ENCODE measurements at regions not wholly inside any gene's neighbourhood (a gene's known extent, or its start where the extent isn't known, plus 50 kb on each side); places are given as distances from the start of the nearest gene placed in this dataset.

DNA sequence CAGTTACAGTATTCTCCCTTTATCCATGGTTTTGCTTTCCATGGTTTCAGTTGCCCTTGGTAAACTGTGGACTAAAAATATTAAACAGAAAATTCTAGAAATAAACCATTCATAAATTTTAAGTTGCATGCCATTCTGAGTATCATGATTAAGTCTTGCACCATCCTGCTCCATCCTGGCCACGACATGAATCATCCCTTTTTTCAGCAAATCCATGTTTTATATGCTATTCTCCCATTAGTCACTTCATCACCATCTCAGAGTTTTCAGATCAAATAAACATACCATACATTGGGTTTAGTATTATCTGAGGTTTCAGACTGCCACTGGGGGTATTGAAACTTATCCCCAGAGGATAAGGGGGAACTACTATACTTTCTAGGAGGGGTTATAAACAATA lies 234.4 kb upstream of the ATP10B start:
- no peak for DNase-seq
- Mint-ChIP-seq H3K9me3 (no peaks in the 10 kb centered on the region), H3K27ac (no peak overlapping the region), H3K4me3 (no peak overlapping the region), H3K27me3 (no peaks in the 10 kb centered on the region), H3K4me1 (no peaks in the 10 kb centered on the region)
- ATAC-seq = no peak

DNA sequence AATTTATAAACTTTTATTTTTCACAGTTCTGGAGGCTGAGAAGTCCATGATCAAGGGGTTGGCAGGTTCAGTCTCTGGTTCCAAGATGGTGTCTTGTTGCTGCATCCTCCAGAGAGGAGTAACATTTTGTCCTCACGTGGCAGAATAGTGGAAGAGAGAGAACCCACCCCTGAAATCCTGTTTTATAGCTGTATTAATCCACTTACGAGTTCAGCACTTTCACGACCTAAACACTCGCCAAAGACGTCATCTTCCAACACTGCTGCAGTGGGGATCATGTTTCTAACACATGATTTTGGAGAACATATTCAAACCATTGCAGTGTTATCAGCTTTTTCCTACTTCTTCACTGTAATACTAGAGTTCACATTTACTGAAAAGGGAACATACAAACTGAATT lies 233.0 kb upstream of the ATP10B start:
- Mint-ChIP-seq H3K9me3 (no peaks in the 10 kb centered on the region), H3K4me3 (no peak overlapping the region), H3K27ac (no peak overlapping the region), H3K27me3 (no peaks in the 10 kb centered on the region), H3K4me1 (no peaks in the 10 kb centered on the region)
- no peak for DNase-seq
- no peak for ATAC-seq

DNA sequence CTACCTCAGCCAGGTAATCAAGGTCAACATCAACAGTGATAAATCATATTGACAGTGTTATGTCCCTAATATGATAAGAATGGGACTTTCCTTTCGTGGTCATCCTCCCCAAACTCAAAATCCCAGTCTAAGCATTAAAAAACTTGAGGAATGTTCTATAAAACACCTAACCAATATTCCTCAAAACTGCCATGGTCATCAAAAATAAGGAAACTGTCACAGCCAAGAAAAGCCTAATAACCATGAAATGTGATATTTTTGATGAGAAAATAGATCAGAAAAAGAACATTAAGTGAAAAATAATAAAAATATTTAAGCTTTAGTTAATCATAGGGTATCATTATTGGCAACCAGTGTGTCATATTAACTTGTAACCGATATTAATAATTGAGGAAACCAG lies 232.1 kb upstream of the ATP10B start:
- no peaks in the 10 kb centered on the region for H3K9me3 Mint-ChIP-seq
- no peaks in the 10 kb centered on the region for H3K4me1 Mint-ChIP-seq
- no peak overlapping the region for H3K27ac Mint-ChIP-seq
- no peaks in the 10 kb centered on the region for H3K27me3 Mint-ChIP-seq
- DNase-seq = no peak
- H3K4me3 Mint-ChIP-seq = no peak overlapping the region
- no peak for ATAC-seq

DNA sequence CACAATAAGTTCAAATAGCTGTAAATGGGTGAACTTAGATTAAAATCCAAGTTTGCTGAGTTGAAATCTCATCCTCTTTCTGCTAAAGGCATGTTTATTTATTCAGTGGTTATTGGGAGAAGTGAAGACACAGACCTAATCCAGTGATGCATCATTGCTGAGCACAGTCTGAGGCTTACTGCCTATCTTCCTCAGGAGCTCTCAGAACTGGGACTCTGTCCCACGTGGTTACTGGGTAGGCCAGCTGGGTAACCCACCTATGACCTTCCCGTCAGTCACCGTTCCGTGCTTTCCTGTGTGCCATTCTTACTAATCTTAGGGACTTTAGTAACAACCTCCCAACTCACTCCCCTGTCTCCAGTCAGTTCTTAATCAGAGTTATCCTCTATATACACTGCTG lies 226.8 kb upstream of the ATP10B start:
- Mint-ChIP-seq H3K27ac (no peak overlapping the region), H3K9me3 (peaks cover 0 to 7% of the 10 kb centered on the region in 2 donors), H3K4me3 (no peak overlapping the region), H3K27me3 (no peaks in the 10 kb centered on the region), H3K4me1 (no peaks in the 10 kb centered on the region)
- ATAC-seq (no peak), DNase-seq (no peak)

DNA sequence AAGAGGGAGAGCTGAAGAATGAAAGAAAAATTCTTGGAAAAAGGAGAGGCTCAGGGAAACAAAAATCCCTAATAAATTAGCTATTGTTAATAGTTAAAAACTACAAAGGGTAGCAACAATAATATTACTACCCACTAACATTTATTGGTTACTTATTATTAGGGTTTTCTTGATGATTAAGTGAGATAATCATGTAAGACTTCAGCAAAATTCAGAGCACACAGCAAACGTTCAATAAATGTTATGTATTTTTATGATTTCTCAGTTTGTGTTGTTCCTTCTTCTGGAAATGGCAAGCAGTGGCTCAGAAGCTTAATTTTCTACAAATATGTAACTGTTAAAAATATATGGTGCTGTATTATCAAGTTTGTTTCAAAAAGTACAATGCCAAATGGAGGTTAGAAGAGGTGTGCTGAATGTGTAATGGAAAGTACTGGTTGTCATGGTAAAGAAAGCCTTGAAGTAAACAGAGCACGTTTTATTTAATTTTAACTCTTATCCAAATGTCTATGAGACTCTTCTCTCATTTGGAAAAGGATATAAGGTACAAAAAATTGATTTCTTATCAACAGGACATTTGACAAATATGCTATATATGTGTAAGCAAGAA lies 226.0 kb upstream of the ATP10B start:
- Mint-ChIP-seq H3K27me3 (no peaks in the 10 kb centered on the region), H3K9me3 (peaks cover 0 to 7% of the 10 kb centered on the region in 2 donors), H3K27ac (no peak overlapping the region), H3K4me3 (no peak overlapping the region), H3K4me1 (no peaks in the 10 kb centered on the region)
- ATAC-seq = no peak
- no peak for DNase-seq

DNA sequence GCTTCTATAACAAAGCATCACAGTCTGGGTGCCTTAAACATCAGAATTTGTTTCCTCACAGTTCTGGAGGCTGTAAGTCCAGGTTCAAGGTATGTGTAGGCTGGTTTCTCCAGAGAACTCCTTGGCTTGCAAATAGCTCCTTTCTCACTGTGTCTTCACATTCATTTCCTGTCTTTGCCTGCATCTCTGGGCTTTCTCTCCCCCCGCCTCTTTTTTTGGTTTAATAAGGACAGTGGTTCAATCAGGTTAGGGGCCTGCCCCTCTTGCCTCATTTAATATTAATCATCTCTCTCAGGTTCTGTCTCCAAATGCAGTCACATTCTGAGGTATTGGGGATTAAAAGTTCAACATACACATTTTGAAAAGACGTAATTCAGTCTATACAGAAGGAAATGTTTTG lies 225.5 kb upstream of the ATP10B start:
- Mint-ChIP-seq H3K27ac (no peak overlapping the region), H3K4me3 (no peak overlapping the region), H3K27me3 (no peaks in the 10 kb centered on the region), H3K9me3 (peaks cover 0 to 7% of the 10 kb centered on the region in 2 donors), H3K4me1 (no peaks in the 10 kb centered on the region)
- no peak for DNase-seq
- no peak for ATAC-seq

DNA sequence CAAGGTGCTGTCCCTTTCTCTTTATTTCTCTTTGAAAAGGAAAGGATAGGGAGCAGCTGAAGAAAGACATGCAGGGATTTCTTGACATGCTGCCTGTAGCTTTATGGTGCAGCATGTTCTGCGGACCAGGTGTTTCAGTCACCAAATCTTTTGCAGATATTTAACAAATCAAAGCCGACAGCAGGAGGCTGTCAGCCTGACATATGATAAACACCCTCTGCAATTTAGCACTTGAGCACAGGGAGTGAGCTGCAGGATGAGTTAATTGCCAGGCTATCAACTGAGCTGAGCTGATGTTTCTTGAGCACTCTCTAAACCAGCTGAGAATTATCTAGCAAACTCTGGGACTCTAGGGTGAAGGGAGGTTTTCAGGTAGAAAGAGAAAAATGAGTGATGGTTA lies 212.8 kb upstream of the ATP10B start:
- Mint-ChIP-seq H3K27me3 (no peaks in the 10 kb centered on the region), H3K9me3 (no peaks in the 10 kb centered on the region), H3K4me1 (no peaks in the 10 kb centered on the region), H3K4me3 (no peak overlapping the region), H3K27ac (no peak overlapping the region)
- DNase-seq (no peak), ATAC-seq (no peak)

DNA sequence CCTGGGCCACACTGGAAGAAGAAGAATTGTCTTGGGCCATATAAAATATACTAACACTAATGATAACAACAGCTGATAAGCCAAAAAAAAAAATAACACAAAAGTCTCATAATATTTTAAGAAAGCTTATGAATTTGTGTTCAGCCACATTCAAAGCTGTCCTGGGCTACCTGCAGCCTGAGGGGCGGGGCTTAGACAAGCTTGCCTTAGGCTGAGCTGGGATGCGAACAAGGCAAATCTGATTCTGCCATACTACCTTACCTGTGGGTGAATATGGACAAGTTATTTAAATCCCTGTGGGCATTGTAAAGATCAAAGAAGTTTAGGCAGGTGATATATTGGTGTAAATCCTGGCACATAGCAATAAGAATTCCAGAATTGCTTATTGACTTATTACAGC lies 212.3 kb upstream of the ATP10B start:
- Mint-ChIP-seq H3K9me3 (no peaks in the 10 kb centered on the region), H3K4me1 (no peaks in the 10 kb centered on the region), H3K27ac (no peak overlapping the region), H3K4me3 (no peak overlapping the region), H3K27me3 (no peaks in the 10 kb centered on the region)
- no peak for ATAC-seq
- no peak for DNase-seq

DNA sequence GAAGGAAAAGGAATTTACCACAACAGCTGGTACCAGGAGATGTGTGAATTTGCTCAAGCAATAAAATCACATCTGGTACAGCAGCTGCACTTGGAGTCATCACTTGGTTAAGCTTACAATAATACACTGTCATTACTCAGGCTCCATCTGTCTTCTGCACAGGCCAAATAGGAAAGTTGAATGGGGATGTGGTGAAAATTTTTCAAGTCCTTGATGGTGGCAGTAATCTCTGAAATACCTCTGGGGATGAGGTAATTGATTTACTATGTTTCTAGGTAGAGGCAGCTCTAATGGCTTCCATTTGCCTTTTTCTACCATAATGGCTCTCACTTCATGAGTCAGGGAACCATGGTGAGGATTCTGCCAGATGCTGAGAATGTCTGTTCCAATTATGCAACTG lies 206.8 kb upstream of the ATP10B start:
- Mint-ChIP-seq H3K27me3 (no peaks in the 10 kb centered on the region), H3K4me1 (no peaks in the 10 kb centered on the region), H3K9me3 (peaks cover 0 to 4% of the 10 kb centered on the region in 2 donors), H3K27ac (no peak overlapping the region), H3K4me3 (no peak overlapping the region)
- DNase-seq (no peak), ATAC-seq (no peak)

DNA sequence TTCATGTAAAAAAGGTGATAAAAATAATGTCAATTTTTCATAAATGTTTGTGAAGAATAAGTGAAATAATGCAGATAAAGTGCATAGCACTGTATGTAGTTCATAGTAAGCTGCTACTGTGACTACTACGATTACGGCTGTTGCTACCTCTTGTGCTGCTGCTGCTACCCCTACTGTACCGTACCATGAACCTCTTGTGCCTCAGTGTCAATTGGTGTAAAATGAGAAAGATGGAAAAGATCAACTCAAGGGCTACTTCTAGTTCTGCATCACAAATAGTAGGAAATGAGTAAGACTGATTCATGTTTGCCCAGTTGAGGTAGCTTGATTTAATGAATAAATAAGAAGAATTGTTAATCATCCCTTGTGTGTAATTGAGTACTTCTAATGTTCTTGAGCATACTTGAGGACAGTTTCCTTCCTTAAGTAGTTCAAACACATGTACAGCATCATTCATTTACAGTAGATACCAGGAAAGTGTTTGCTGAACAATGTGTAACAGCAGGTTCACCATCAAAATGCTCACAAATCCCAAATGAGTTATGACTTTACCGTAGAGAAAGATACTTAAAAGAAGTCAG lies 200.0 kb upstream of the ATP10B start:
- Mint-ChIP-seq H3K4me3 (no peak overlapping the region), H3K27me3 (no peaks in the 10 kb centered on the region), H3K9me3 (peaks cover 0 to 4% of the 10 kb centered on the region in 2 donors), H3K27ac (no peak overlapping the region), H3K4me1 (no peaks in the 10 kb centered on the region)
- ATAC-seq = no peak
- no peak for DNase-seq

DNA sequence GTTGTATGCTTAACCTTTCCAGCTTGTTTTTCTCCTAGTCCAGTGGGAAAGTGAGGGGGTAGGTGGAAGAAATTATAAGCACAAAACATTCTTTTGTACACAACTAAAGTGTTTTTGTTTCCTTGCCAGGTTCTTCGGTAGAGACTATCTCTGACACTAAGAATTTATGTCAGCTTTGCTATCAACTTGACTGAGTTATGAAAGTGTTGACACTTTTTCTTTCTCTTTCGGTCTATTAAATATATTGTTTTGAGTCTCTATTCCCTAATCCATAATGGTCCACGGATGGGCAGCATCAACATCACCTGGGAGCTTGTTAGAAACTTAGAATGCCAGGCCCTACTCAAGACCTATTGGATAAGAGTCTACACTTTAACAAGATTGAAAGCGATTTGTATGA lies 195.0 kb upstream of the ATP10B start:
- no peak overlapping the region for H3K27ac Mint-ChIP-seq
- no peaks in the 10 kb centered on the region for H3K9me3 Mint-ChIP-seq
- H3K4me3 Mint-ChIP-seq = no peak overlapping the region
- H3K4me1 Mint-ChIP-seq = no peaks in the 10 kb centered on the region
- H3K27me3 Mint-ChIP-seq = no peaks in the 10 kb centered on the region
- DNase-seq (no peak), ATAC-seq (no peak)

DNA sequence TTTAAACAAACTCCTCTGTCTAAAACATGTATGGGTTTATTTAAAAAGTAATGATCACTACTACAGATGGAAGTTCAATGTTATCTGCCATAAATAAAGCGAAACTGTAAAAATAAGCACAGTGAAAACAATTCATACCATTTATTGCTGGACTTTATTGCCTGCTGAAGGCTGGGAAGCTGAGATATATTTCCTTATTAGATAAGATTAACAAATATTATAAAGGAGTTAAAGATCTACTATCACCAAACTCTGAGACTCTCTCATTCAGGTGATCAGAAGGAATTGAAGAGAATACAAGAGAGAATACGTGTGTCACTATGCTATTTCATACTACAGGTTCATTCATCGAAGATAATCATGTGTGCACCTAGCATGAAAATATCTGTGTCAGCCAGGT lies 190.9 kb upstream of the ATP10B start:
- Mint-ChIP-seq H3K4me3 (no peak overlapping the region), H3K27me3 (no peaks in the 10 kb centered on the region), H3K27ac (no peak overlapping the region), H3K4me1 (no peaks in the 10 kb centered on the region), H3K9me3 (peaks cover 10 to 13% of the 10 kb centered on the region in 2 donors)
- ATAC-seq (no peak), DNase-seq (no peak)

DNA sequence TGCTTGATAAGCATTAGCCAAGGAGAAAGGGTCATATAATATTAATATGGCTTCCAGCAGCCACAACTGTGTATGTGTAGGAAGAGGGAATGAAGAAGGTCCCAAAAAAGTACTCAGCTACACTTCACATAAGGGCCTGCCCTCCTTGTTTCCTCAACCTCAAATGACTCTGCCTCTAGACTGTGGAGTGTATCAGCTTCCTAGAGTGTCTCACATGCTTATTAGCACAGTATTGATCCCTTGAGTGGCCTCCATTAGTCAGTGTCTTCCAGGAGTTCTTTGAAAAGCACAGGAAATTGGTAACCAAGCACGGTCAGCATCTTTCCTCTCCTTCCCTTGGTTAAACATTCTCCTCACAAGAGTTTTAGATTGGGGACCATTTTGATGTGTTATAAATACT lies 190.4 kb upstream of the ATP10B start:
- H3K9me3 Mint-ChIP-seq = peaks cover 14 to 17% of the 10 kb centered on the region in 2 donors
- no peak for ATAC-seq
- no peak for DNase-seq
- no peaks in the 10 kb centered on the region for H3K4me1 Mint-ChIP-seq
- no peaks in the 10 kb centered on the region for H3K27me3 Mint-ChIP-seq
- no peak overlapping the region for H3K27ac Mint-ChIP-seq
- H3K4me3 Mint-ChIP-seq = no peak overlapping the region

DNA sequence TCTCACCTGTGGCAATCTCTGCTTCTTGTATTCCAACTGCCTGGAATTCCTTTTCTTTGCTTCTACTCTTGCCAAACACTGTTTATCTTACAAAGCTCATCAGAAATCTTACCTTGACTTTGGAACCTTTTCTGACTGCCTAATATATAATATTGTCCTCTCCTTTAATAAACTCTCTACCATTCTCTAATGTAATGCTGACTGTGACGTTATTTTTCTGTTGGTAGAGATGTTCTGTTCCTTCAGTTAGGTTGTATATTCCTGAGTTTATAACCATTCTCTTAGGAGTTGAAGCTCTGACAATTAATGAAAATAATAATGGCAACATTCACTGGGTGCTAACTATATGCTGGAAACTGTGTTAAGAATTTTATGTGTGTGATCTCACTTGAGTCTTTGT lies 188.8 kb upstream of the ATP10B start:
- no peak for ATAC-seq
- Mint-ChIP-seq H3K27me3 (no peaks in the 10 kb centered on the region), H3K4me3 (no peak overlapping the region), H3K27ac (no peak overlapping the region), H3K4me1 (no peaks in the 10 kb centered on the region), H3K9me3 (peaks cover 16 to 17% of the 10 kb centered on the region in 2 donors)
- no peak for DNase-seq

DNA sequence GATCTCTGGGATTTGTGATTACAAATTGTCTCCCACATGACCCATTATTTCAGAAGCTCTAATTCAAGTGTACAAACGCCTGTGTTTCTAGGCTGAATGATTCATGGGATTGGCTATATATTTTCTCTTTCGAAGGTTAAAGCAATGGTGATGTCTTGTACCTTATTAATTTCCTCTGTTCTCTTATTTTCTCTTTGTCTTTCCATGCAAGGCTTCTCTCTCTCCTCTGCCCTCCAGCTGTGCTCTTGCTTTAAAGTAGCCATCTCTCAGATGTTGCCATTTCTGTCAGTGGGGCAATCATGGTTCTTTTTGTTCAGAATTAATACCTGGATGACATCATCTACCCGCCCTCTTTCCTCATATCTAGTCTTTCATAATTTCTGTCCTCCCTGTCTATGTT lies 184.3 kb upstream of the ATP10B start:
- Mint-ChIP-seq H3K4me1 (no peaks in the 10 kb centered on the region), H3K4me3 (no peak overlapping the region), H3K27me3 (no peaks in the 10 kb centered on the region), H3K9me3 (peaks cover 16 to 17% of the 10 kb centered on the region in 2 donors), H3K27ac (no peak overlapping the region)
- DNase-seq (no peak), ATAC-seq (no peak)

DNA sequence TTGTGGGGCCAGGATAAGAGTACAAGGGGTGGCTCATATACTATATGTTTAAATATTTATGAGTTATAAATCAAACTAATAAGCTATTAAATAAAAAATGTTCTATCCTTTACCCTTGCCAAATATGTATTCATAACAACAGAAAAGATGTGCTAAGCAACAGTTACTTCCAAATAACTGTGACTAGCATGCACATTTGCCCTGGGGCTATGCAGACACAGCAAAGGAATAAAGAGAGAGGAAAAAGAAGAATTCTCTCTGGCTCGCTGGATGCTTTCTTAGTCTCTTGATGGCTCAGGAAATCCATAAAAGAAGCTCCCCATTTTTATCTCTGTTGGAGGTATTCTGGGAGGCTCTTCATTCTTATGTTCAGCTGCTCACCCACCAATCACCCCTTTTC lies 182.4 kb upstream of the ATP10B start:
- ATAC-seq (no peak), DNase-seq (no peak)
- no peaks in the 10 kb centered on the region for H3K27me3 Mint-ChIP-seq
- H3K27ac Mint-ChIP-seq = no peak overlapping the region
- peaks cover 12 to 14% of the 10 kb centered on the region in 2 donors for H3K9me3 Mint-ChIP-seq
- no peaks in the 10 kb centered on the region for H3K4me1 Mint-ChIP-seq
- no peak overlapping the region for H3K4me3 Mint-ChIP-seq

DNA sequence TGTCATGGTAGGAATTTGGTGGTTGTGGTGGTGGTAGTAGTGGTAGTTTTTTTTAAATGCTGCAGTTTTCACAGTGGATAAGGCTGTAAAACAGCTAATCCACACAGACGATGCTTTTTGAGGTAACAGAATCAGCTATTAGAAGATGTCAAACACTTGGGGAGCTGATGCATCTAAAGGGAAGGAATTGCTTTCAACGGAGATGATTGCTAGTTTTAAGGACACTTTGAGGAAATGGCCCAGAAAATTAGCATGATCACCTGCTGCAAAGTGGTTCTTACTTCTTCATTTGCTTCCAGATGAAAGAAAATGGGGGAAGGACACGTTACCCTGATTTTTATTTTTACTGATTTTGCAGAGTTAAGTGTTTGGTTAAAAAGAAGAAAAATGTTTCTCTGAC lies 178.2 kb upstream of the ATP10B start:
- no peak for DNase-seq
- Mint-ChIP-seq H3K9me3 (no peaks in the 10 kb centered on the region), H3K27me3 (no peaks in the 10 kb centered on the region), H3K27ac (no peak overlapping the region), H3K4me1 (no peaks in the 10 kb centered on the region), H3K4me3 (no peak overlapping the region)
- no peak for ATAC-seq

Measured in stimulated activated naive CD8-positive, alpha-beta T cell treated with anti-CD3 and anti-CD28 coated beads, Interleukin-15, amount 100 ng/mL, for 72 hours (primary cell).